GM20431 (cell line): ENCODE measurements at regions not wholly inside any gene's neighbourhood (a gene's known extent, or its start where the extent isn't known, plus 50 kb on each side); places are given as distances from the start of the nearest gene placed in this dataset.
"Not testable (repeated sequence)": the region's sequence is repeated elsewhere in the genome, so short reads cannot be mapped to it uniquely, and the experiment has no call there.

Source experiments
- in situ Hi-C: fragments of 300-500 bp; cut with MseI, MboI; formaldehyde crosslinking; loops from one replicate; pipeline ENCODE4 v1.15.0; 2020; ENCODE audit warnings: low sequenced_read_pairs; ENCODE audit not compliant: unreplicated experiment

GRCh38 chr3:7978087-7978422 is 523.6 kb upstream of the LMCD1 start:
- in situ Hi-C loops, result no loop called here

GRCh38 chr3:7982126-7982525 is 519.5 kb upstream of the LMCD1 start:
- in situ Hi-C loops, result no loop called here

- in situ Hi-C loops, result no loop called here
These were observed 502.2 kb upstream of the LMCD1 start for GRCh38 chr3:7999384-7999783.

- in situ Hi-C loops, result no loop called here
These were observed 500.3 kb upstream of the LMCD1 start for GRCh38 chr3:8001307-8001706.

GRCh38 chr3:8001712-8002111 is 499.9 kb upstream of the LMCD1 start:
- in situ Hi-C loops, result no loop called here

- in situ Hi-C loops, result no loop called here
These were observed 489.7 kb upstream of the LMCD1 start for GRCh38 chr3:8011902-8012301.

- in situ Hi-C loops, result no loop called here
These were observed 481.4 kb upstream of the LMCD1 start for GRCh38 chr3:8020047-8020841.

- in situ Hi-C loops, result no loop called here
These were observed 473.7 kb upstream of the LMCD1 start for GRCh38 chr3:8027954-8028353.

GRCh38 chr3:8050283-8050682 is 451.3 kb upstream of the LMCD1 start:
- in situ Hi-C loops, result no loop called here

GRCh38 chr3:8052659-8053058 is 449.0 kb upstream of the LMCD1 start:
- in situ Hi-C loops, result no loop called here

- in situ Hi-C loops, result not testable (repeated sequence)
These were observed 433.5 kb upstream of the LMCD1 start for GRCh38 chr3:8068135-8068534.

- in situ Hi-C loops, result no loop called here
These were observed 432.2 kb upstream of the LMCD1 start for GRCh38 chr3:8069471-8069870.

GRCh38 chr3:8070011-8070410 is 431.6 kb upstream of the LMCD1 start:
- in situ Hi-C loops, result no loop called here

GRCh38 chr3:8074740-8075139 is 426.9 kb upstream of the LMCD1 start:
- in situ Hi-C loops, result not testable (repeated sequence)

- in situ Hi-C loops, result no loop called here
These were observed 424.5 kb upstream of the LMCD1 start for GRCh38 chr3:8077126-8077525.

GRCh38 chr3:8080464-8080863 is 421.2 kb upstream of the LMCD1 start:
- in situ Hi-C loops, result no loop called here

GRCh38 chr3:8085498-8085897 is 416.1 kb upstream of the LMCD1 start:
- in situ Hi-C loops, result no loop called here

- in situ Hi-C loops, result no loop called here
These were observed 413.7 kb upstream of the LMCD1 start for GRCh38 chr3:8087951-8088350.

GRCh38 chr3:8094415-8094814 is 407.2 kb upstream of the LMCD1 start:
- in situ Hi-C loops, result no loop called here

GRCh38 chr3:8095724-8096123 is 405.9 kb upstream of the LMCD1 start:
- in situ Hi-C loops, result no loop called here

GRCh38 chr3:8097690-8098089 is 403.9 kb upstream of the LMCD1 start:
- in situ Hi-C loops, result no loop called here

GRCh38 chr3:8103954-8104353 is 397.7 kb upstream of the LMCD1 start:
- in situ Hi-C loops, result no loop called here
